ENCODE measurements at regions not wholly inside any gene's neighbourhood (a gene's known extent, or its start where the extent isn't known, plus 50 kb on each side); places are given as distances from the start of the nearest gene placed in this dataset.
"Not testable (repeated sequence)": the region's sequence is repeated elsewhere in the genome, so short reads cannot be mapped to it uniquely, and the experiment has no call there.

DNA sequence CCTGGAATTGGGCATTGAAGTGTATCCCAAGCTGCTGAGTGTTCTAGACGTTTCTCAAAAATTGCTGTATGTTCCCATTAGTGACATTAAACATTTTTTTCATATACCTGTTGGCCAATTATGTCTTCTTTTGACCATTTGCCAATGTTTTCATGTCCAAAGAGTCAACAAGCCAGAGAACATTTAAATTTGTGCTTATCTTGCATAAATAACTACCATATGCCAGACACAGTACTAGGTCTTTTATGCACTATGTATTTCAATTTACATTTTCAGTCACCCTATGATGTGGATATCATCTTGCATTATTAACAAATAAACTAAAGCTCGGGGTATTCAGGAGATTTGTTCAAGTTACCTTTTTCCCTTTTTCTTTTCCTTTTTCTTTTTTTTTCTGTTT lies 632.9 kb upstream of the C16orf82 start:
- Mint-ChIP-seq H3K27me3 (peaks cover 6% of the 10 kb centered on the region), H3K9me3 (peaks cover 13% of the 10 kb centered on the region), H3K36me3 (no peaks in the 10 kb centered on the region), H3K27ac (no peak overlapping the region), H3K4me1 (ENCODE audit: low read depth) (no peaks in the 10 kb centered on the region), H3K4me3 (no peak overlapping the region)
- intact Hi-C loops (cut with micrococcal nuclease), result no loop called here
- ChIA-PET CTCF (no interaction called here), POLR2A (interaction anchor here (0.6 kb wide), 1 partner anchor 405 kb away, joined by 3 read pairs; no protein-coding TSS in a partner anchor)
- DNase-seq, result no peak

DNA sequence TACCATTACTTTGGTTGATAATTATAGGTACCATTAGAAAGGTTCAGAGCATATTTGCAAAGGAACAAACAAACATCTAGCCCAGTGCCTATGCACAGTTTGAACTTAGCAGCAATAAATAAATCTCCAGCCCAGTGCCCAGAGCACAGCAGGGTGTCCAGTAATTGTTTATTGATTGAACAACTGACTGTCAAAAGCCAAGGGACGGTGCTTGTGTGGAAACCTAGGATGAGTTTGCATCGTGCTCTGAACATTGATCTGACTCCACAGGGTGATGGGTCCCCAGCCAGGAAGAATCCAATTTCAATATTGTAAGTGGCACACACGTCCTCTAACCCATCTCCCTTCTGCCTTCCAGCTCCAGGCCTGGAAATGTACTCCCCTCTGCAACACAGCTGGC lies 625.5 kb upstream of the C16orf82 start:
- peaks cover 4% of the 10 kb centered on the region for H3K27me3 Mint-ChIP-seq
- no peak for DNase-seq
- peaks cover 7% of the 10 kb centered on the region for H3K9me3 Mint-ChIP-seq
- ChIA-PET CTCF (no interaction called here), POLR2A (no interaction called here)
- no peaks in the 10 kb centered on the region for H3K36me3 Mint-ChIP-seq
- intact Hi-C loops (cut with micrococcal nuclease), result no loop called here
- H3K27ac Mint-ChIP-seq, result no peak overlapping the region
- no peaks in the 10 kb centered on the region for H3K4me1 Mint-ChIP-seq (ENCODE audit: low read depth)
- H3K4me3 Mint-ChIP-seq, result no peak overlapping the region

DNA sequence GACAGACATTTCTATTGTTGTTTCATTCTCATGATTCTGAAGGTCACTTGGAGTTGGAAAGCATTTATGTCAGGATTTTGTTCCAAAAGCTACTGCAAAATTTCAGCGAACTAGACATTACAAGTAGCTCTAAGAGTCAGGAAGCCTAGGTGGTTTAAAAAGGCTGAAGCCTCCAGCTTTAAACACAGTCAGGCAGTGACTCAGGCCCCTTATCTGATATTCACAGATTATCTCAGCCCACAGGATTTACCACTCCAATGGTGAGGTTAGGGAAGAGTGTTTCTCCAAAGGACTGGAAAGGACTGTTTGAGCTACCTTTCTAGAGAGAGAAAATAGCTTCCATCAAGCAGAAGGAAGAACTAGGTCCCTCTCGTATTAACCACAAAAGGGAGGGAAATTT lies 624.4 kb upstream of the C16orf82 start:
- ChIA-PET POLR2A (no interaction called here), CTCF (no interaction called here)
- no peak overlapping the region for H3K4me3 Mint-ChIP-seq
- H3K27me3 Mint-ChIP-seq, result peaks cover 2% of the 10 kb centered on the region
- intact Hi-C loops (cut with micrococcal nuclease), result no loop called here
- H3K9me3 Mint-ChIP-seq, result peaks cover 7% of the 10 kb centered on the region
- no peaks in the 10 kb centered on the region for H3K4me1 Mint-ChIP-seq (ENCODE audit: low read depth)
- no peak for DNase-seq
- H3K27ac Mint-ChIP-seq, result no peak overlapping the region
- no peaks in the 10 kb centered on the region for H3K36me3 Mint-ChIP-seq

DNA sequence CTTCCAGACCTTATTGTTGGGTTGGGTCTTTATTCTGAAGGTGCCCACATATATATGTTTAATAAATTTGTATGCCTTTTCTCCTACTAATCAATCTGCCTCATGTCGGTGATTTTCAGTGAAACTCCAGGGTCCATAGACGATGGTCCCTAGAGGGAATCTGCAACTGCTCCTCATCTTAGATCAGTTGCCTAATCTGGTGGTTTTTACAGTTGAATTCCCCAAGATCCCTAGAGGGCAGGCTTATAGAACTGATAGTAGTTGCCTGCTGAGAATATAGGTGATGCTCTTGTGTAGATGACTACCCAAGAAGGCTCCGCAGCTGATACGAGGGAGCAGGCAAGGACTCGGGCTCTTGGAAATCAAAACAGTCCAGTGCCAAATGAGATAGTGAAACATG lies 619.2 kb upstream of the C16orf82 start:
- Mint-ChIP-seq H3K9me3 (no peaks in the 10 kb centered on the region), H3K27me3 (peaks cover 2% of the 10 kb centered on the region), H3K4me3 (no peak overlapping the region), H3K36me3 (no peaks in the 10 kb centered on the region), H3K27ac (no peak overlapping the region), H3K4me1 (ENCODE audit: low read depth) (no peaks in the 10 kb centered on the region)
- POLR2A ChIA-PET, result no interaction called here
- CTCF ChIA-PET, result no interaction called here
- no peak for DNase-seq
- intact Hi-C loops (cut with micrococcal nuclease), result no loop called here

DNA sequence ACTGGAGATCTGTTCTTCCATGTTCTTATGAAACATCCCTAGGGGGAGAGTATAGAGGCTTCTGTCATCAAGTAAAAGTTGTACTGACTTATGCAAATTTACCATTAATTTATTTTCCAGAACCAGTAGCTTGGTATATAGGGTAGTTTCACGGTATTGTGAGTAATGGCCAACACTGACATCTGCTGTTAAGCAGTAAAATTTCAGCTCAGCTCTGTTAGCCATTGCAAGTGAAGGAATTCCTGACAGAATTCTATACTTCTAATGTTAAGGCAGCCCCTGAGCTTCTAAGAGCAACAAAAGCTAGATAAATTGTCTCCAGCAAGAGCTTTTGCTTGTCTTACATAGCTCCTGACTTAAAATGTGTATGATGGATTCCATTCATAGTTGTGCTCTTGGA lies 613.5 kb upstream of the C16orf82 start:
- peaks cover 2% of the 10 kb centered on the region for H3K9me3 Mint-ChIP-seq
- H3K36me3 Mint-ChIP-seq, result no peaks in the 10 kb centered on the region
- ChIA-PET POLR2A (no interaction called here), CTCF (interaction anchor here (1.4 kb wide), 1 partner anchor 615 kb away, joined by 4 read pairs; no protein-coding TSS in a partner anchor)
- H3K27ac Mint-ChIP-seq, result no peak overlapping the region
- H3K4me3 Mint-ChIP-seq, result no peak overlapping the region
- DNase-seq, result no peak
- H3K4me1 Mint-ChIP-seq (ENCODE audit: low read depth), result no peaks in the 10 kb centered on the region
- intact Hi-C loops (cut with micrococcal nuclease), result no loop called here
- H3K27me3 Mint-ChIP-seq, result peaks cover 6% of the 10 kb centered on the region

DNA sequence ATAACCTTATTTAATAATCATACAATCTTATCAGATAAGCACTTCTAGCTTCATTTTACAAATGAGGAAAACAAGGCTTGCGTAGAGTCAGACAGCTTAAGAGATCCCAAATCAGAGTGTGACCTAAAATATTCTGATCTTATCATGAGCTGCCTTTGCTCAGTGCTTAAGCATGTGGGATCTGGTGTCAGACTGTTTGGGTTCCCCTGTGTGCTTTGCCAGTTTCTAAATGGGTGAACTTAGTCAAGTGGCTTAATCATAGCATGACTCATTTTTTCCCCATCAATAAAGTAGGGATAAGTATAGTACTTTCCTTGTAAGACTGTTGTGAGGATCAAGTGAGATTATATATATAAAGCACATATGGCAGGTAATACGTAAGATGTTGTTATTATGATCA lies 612.6 kb upstream of the C16orf82 start:
- H3K27me3 Mint-ChIP-seq, result peaks cover 5% of the 10 kb centered on the region
- H3K36me3 Mint-ChIP-seq, result no peaks in the 10 kb centered on the region
- peaks cover 2% of the 10 kb centered on the region for H3K9me3 Mint-ChIP-seq
- CTCF ChIA-PET, result interaction anchor here (1.4 kb wide), 1 partner anchor 616 kb away, joined by 4 read pairs; no protein-coding TSS in a partner anchor
- H3K27ac Mint-ChIP-seq, result no peak overlapping the region
- intact Hi-C loops (cut with micrococcal nuclease), result no loop called here
- H3K4me1 Mint-ChIP-seq (ENCODE audit: low read depth), result no peaks in the 10 kb centered on the region
- no peak for DNase-seq
- POLR2A ChIA-PET, result no interaction called here
- no peak overlapping the region for H3K4me3 Mint-ChIP-seq

DNA sequence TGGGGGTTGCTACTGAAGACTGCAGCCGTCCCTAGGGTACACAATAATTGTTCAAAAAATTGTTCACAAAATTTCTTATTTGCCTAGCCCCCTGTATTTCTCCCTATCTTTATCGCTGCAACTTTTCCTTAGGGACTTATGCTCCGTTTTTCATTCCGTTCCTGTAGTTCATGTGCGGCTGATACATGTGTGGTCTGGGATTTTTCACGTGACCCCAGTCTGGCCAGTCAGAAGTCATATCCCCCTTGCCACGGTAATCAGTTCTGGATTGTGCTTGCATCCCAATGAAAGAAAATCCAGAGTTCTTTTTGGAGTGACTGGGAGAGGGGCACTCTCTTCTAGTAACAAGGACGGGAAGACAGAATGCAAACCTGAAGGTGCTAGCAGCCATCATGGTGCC lies 610.7 kb upstream of the C16orf82 start:
- H3K4me1 Mint-ChIP-seq (ENCODE audit: low read depth), result no peaks in the 10 kb centered on the region
- no peak overlapping the region for H3K4me3 Mint-ChIP-seq
- ChIA-PET CTCF (interaction anchor here (0.6 to 0.7 kb wide), 2 partner anchors 880 to 1022 kb away, joined by 3 read pairs; no protein-coding TSS in a partner anchor), POLR2A (no interaction called here)
- no peak for DNase-seq
- H3K27me3 Mint-ChIP-seq, result peaks cover 5% of the 10 kb centered on the region
- H3K36me3 Mint-ChIP-seq, result no peaks in the 10 kb centered on the region
- H3K9me3 Mint-ChIP-seq, result peaks cover 2% of the 10 kb centered on the region
- intact Hi-C loops (cut with micrococcal nuclease), result no loop called here
- H3K27ac Mint-ChIP-seq, result no peak overlapping the region

DNA sequence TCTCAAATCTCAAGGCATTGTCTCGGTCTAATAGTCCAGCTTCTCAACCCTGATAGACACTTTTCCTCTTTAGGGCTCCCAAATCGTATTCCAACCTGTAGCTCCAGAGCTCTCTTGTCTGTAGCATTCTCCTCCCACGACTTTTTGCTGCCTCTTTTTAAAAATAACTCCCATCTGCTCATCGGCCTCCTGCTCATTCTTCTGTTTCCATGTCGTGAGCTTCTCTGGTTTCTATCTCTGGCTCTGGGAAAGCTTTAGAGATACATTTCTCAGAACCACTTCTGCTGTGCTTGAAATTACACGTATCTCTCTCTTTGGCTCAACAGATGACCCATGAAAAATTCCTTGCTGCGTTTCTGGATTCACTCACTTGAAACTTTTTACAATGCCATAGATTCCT lies 609.6 kb upstream of the C16orf82 start:
- H3K9me3 Mint-ChIP-seq, result peaks cover 2% of the 10 kb centered on the region
- H3K27ac Mint-ChIP-seq, result no peak overlapping the region
- DNase-seq, result no peak
- no peaks in the 10 kb centered on the region for H3K4me1 Mint-ChIP-seq (ENCODE audit: low read depth)
- POLR2A ChIA-PET, result no interaction called here
- CTCF ChIA-PET, result interaction anchor here (0.7 kb wide), 1 partner anchor 881 kb away, joined by 3 read pairs; no protein-coding TSS in a partner anchor
- no peak overlapping the region for H3K4me3 Mint-ChIP-seq
- peaks cover 5% of the 10 kb centered on the region for H3K27me3 Mint-ChIP-seq
- intact Hi-C loops (cut with micrococcal nuclease), result no loop called here
- H3K36me3 Mint-ChIP-seq, result no peaks in the 10 kb centered on the region

DNA sequence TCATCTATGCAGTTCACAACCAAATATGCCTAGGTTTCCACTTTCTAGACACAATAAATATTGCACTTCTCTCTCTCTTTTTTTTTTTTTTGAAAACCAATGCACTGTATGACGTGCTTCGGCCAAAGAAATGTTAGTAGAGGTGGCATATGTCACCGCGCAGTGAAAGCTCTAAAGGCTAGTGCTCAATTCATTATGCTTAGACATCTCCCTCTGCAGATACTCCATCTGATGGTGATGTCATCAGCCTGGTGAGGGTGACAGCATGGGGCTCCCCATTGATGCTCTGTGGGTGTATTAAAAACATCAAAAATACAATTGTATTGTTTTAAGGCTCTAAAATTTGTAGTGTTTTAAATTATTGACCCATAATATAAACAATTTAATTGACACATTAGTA lies 608.8 kb upstream of the C16orf82 start:
- POLR2A ChIA-PET, result no interaction called here
- Mint-ChIP-seq H3K27me3 (peaks cover 7% of the 10 kb centered on the region), H3K9me3 (peaks cover 2% of the 10 kb centered on the region), H3K4me1 (ENCODE audit: low read depth) (no peaks in the 10 kb centered on the region), H3K4me3 (no peak overlapping the region), H3K27ac (no peak overlapping the region), H3K36me3 (no peaks in the 10 kb centered on the region)
- intact Hi-C loops (cut with micrococcal nuclease), result no loop called here
- DNase-seq, result no peak
- CTCF ChIA-PET, result no interaction called here

DNA sequence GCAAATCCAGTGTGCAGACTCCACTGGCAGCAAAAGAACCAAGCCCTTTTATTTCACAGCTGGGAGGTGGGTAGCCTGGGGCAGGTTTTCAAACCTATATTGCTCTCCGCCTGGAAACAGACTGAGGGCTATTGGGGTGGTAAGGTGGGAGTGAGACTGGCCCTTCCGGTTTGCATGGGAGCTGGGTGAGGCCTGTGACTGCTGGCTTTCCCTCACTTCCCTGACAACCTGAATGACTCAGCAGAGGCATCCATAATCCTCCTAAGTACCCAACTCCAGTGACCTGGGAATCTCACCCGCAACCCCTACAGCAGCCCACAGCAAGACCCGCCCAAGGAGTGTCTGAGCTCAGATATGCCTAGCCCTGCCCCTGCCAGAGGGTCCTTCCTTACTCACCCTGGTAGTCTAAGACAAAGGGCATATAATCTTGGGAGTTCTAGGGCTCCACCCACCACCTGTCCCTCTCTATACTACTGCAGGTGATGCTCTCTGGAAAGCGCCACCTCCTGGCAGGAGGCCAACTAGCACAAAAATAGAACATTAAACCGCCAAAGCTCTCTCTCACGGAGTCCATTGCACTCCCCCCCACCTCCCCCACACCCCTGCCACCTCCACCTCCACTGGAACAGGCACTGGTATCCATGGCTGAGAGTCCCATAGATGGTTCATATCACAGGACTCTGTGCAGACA lies 602.0 kb upstream of the C16orf82 start:
- Mint-ChIP-seq H3K27ac (no peak overlapping the region), H3K4me1 (ENCODE audit: low read depth) (no peaks in the 10 kb centered on the region), H3K4me3 (no peak overlapping the region), H3K27me3 (peaks cover 9% of the 10 kb centered on the region), H3K9me3 (peaks cover 4% of the 10 kb centered on the region), H3K36me3 (no peaks in the 10 kb centered on the region)
- intact Hi-C loops (cut with micrococcal nuclease), result no loop called here
- CTCF ChIA-PET, result no interaction called here
- POLR2A ChIA-PET, result no interaction called here
- no peak for DNase-seq

DNA sequence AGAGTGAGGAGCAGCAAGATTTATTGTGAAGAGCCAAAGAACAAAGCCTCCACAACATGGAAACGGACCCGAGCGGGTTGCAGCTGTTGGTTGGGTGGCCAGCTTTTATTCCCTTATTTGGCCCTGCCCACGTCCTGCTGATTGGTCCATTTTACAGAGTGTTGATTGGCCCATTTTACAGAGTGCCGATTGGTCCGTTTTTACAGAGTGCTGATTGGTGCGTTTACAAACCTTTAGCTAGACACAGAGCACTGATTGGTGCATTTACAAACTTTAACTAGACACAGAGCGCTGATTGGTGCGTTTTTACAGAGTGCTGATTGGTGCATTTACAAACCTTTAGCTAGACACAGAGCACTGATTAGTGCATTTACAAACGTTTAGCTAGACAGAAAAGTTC lies 592.3 kb upstream of the C16orf82 start:
- H3K27ac Mint-ChIP-seq; H3K4me1 Mint-ChIP-seq (ENCODE audit: low read depth); DNase-seq; intact Hi-C loops (cut with micrococcal nuclease); H3K4me3 Mint-ChIP-seq; H3K36me3 Mint-ChIP-seq; POLR2A ChIA-PET; CTCF ChIA-PET; H3K27me3 Mint-ChIP-seq: not testable (repeated sequence)
- H3K9me3 Mint-ChIP-seq, result peaks cover 20% of the 10 kb centered on the region

DNA sequence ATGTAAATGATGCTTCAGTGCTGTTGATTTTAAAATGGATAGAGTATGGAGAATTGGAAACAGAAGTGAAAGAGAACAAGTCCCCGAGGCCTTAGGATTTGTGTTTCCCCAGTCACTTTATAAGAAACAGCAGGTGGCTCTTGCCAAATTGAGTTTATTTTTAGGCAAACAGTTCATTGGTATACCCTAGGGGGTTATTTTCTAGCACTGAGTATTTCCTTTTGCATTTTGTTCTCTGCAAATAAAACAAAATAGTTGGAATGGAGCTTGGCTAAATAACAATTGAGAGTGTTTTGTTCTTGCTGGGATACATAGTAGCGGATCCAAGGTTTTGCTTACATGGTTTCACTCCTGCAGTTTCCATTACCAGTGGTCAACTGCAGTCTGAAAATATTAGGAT lies 591.1 kb upstream of the C16orf82 start:
- ChIA-PET POLR2A (no interaction called here), CTCF (no interaction called here)
- no peak overlapping the region for H3K27ac Mint-ChIP-seq
- H3K4me1 Mint-ChIP-seq (ENCODE audit: low read depth), result no peaks in the 10 kb centered on the region
- H3K36me3 Mint-ChIP-seq, result no peaks in the 10 kb centered on the region
- H3K9me3 Mint-ChIP-seq, result peaks cover 21% of the 10 kb centered on the region
- H3K27me3 Mint-ChIP-seq, result no peaks in the 10 kb centered on the region
- H3K4me3 Mint-ChIP-seq, result no peak overlapping the region
- no peak for DNase-seq
- intact Hi-C loops (cut with micrococcal nuclease), result no loop called here

DNA sequence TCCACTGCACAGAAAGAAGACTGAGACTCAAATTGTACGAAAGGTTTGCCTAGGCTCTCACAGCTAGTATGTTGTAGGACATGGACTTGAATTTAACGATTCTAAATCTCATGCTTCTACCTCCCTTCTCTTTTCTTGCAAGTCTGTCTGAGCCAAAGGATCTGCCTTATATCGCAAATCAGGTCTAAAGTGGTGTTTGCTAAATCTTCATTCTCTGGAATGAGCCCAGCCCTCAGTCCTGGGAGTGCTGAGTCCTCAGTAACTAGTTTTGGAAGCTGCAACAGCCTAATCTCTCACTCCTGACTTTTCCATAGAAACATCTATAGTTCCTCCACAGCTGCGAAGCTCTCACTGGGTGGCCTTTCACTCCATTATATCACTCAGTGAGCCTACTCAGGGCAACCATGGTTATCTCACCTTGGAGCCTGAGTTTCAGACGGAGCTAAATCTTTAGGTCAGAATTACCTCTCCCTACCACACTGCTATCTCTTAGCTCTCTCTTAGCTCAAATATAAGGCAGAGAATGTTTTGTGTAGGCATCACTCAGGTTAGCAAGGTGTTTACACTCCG lies 575.5 kb upstream of the C16orf82 start:
- intact Hi-C loops (cut with micrococcal nuclease), result no loop called here
- no peaks in the 10 kb centered on the region for H3K9me3 Mint-ChIP-seq
- H3K4me1 Mint-ChIP-seq (ENCODE audit: low read depth), result no peaks in the 10 kb centered on the region
- no peak overlapping the region for H3K4me3 Mint-ChIP-seq
- no peaks in the 10 kb centered on the region for H3K36me3 Mint-ChIP-seq
- H3K27me3 Mint-ChIP-seq, result peaks cover 5% of the 10 kb centered on the region
- no peak overlapping the region for H3K27ac Mint-ChIP-seq
- CTCF ChIA-PET, result no interaction called here
- DNase-seq, result no peak
- POLR2A ChIA-PET, result no interaction called here

Data from activated CD4-positive, alpha-beta memory T cell treated with anti-CD3 and anti-CD28 coated beads for 36 hours (primary cell).